Endothelial cell of umbilical vein (primary cell): ENCODE measurements at regions not wholly inside any gene's neighbourhood (a gene's known extent, or its start where the extent isn't known, plus 50 kb on each side); places are given as distances from the start of the nearest gene placed in this dataset.

Source experiments
- EZH2 ChIP-seq: IDR thresholded peaks from 2 replicates; pipeline ENCODE4 v1.6.1; 2012; ENCODE audit warnings: borderline replicate concordance, low read depth, mild to moderate bottlenecking, moderate library complexity, low read length, inconsistent platforms; ENCODE audit not compliant: severe bottlenecking
- FOS ChIP-seq: IDR thresholded peaks from 2 replicates; pipeline ENCODE4 v1.6.1; 2011; ENCODE audit warnings: mild to moderate bottlenecking, low read length, moderate library complexity, borderline replicate concordance; ENCODE audit not compliant: insufficient read depth
- GATA2 ChIP-seq: IDR thresholded peaks from 2 replicates; pipeline ENCODE4 v1.7.0; 2011; ENCODE audit warnings: low read depth, mild to moderate bottlenecking, moderate library complexity, mixed read lengths, low read length; ENCODE audit not compliant: insufficient read length, insufficient read depth
- JUN ChIP-seq: IDR thresholded peaks from 2 replicates; pipeline ENCODE4 v1.6.1; 2011; ENCODE audit warnings: borderline replicate concordance, low read depth; ENCODE audit not compliant: insufficient read length, insufficient read depth
- MYC ChIP-seq: IDR thresholded peaks from one replicate; pipeline ENCODE4 v1.6.1; 2011; ENCODE audit warnings: mild to moderate bottlenecking, low read depth, low read length
- POLR2A ChIP-seq: IDR thresholded peaks from 2 replicates; pipeline ENCODE4 v1.6.1; 2012; ENCODE audit warnings: low read depth, mild to moderate bottlenecking, control low read depth, low read length
- POLR2AphosphoS5 ChIP-seq: IDR thresholded peaks from 2 replicates; pipeline ENCODE4 v1.6.1; 2012; ENCODE audit warnings: low read depth, mild to moderate bottlenecking, control low read depth, low read length, moderate library complexity; ENCODE audit not compliant: insufficient read depth
- TF ChIP-seq, protein P1 (sequence below), 2 donors: IDR thresholded peaks; 1 replicate in 1 of 2; 2 replicates in 1 of 2; pipeline ENCODE4 v1.5.1; 2011; ENCODE audit warnings: low read length in 2 of 2, mild to moderate bottlenecking in 2 of 2, moderate library complexity in 2 of 2, control low read depth in 1 of 2, inconsistent platforms in 1 of 2, low read depth in 1 of 2; ENCODE audit not compliant: insufficient read depth in 1 of 2; ENCODE audit errors: extremely low read depth in 1 of 2
- TF ChIP-seq, protein P2 (sequence below): IDR thresholded peaks from 2 replicates; pipeline ENCODE4 v1.6.1; 2011; ENCODE audit not compliant: insufficient read depth, insufficient read length

DNA sequence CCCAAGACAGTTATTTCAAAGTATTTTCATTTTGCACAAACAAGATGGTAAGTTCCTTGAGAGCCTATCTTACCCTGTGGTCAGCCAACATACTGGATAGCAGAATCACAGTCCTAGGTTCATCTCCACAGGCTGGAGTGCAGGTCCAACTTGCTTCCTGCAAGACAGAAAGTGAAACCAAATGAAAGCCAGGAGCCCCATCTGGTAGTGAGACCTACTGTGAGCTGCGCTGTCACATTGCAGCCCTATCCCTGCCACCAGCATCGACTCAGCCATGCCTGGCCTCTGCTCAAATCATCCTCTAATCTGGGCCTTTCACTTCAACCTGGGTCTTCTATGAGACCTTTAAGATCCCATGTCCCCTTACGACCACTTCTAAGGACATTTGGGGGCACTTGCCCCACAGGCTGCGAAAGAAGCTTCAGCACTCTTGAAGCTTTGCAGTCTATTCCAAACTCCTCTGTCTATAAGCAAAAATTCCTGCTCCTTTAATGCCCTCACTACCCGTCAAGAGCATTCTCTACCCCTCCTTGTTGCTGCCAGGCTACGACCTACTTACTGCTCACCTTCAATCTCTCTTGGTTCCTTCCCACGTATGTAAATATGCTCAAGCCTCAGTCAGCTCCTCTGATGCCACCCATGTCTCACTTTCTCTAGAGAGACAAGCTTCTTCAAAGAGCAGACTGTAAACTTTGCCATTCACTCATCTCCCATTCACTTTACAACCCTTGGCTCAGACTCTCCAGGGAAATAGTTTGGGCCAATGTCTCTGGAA lies 55.9 kb upstream of the TSPAN11 start:
- TF ChIP-seq POLR2A = no peak
- TF ChIP-seq, protein P1, sequence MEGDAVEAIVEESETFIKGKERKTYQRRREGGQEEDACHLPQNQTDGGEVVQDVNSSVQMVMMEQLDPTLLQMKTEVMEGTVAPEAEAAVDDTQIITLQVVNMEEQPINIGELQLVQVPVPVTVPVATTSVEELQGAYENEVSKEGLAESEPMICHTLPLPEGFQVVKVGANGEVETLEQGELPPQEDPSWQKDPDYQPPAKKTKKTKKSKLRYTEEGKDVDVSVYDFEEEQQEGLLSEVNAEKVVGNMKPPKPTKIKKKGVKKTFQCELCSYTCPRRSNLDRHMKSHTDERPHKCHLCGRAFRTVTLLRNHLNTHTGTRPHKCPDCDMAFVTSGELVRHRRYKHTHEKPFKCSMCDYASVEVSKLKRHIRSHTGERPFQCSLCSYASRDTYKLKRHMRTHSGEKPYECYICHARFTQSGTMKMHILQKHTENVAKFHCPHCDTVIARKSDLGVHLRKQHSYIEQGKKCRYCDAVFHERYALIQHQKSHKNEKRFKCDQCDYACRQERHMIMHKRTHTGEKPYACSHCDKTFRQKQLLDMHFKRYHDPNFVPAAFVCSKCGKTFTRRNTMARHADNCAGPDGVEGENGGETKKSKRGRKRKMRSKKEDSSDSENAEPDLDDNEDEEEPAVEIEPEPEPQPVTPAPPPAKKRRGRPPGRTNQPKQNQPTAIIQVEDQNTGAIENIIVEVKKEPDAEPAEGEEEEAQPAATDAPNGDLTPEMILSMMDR (IDR thresholded peaks at IDR 0.05; ENCODE audit: extremely low read depth in 1 of 2, insufficient read depth in 1 of 2, low read depth in 1 of 2, low read length in 2 of 2) = no peak
- no peak for TF ChIP-seq EZH2
- no peak for TF ChIP-seq JUN
- TF ChIP-seq, protein P2, sequence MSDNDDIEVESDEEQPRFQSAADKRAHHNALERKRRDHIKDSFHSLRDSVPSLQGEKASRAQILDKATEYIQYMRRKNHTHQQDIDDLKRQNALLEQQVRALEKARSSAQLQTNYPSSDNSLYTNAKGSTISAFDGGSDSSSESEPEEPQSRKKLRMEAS = no peak
- TF ChIP-seq POLR2AphosphoS5 = no peak
- TF ChIP-seq FOS = no peak
- TF ChIP-seq MYC = no peak
- no peak for TF ChIP-seq GATA2
